K562 (cell line): ENCODE measurements at regions not wholly inside any gene's neighbourhood (a gene's known extent, or its start where the extent isn't known, plus 50 kb on each side); places are given as distances from the start of the nearest gene placed in this dataset.

ENCODE experiments used
- C11orf30 ChIP-seq: fragments of 450-650 bp; IDR thresholded peaks from 2 replicates; pipeline ENCODE4 v1.6.1; 2016; ENCODE audit warnings: low read depth, mild to moderate bottlenecking
- DLX4 ChIP-seq: fragments of 250-450 bp; sonication (Bioruptor Pico); IDR thresholded peaks from 2 replicates; pipeline ENCODE4 v1.6.1; 2021; ENCODE audit warnings: mild to moderate bottlenecking
- GTF2F1 ChIP-seq: IDR thresholded peaks from 2 replicates; pipeline ENCODE4 v1.6.1; 2011; ENCODE audit warnings: low read depth, low read length, improper control_type of control experiment
- HDAC2 ChIP-seq: fragments of 450-650 bp; IDR thresholded peaks from 2 replicates; pipeline ENCODE4 v1.6.1; 2016; ENCODE audit warnings: mild to moderate bottlenecking
- KHSRP ChIP-seq: fragments of 450-650 bp; IDR thresholded peaks from 2 replicates; pipeline ENCODE4 v1.6.1; 2017
- MAFF ChIP-seq: IDR thresholded peaks from 2 replicates; pipeline ENCODE4 v1.6.1; 2012; ENCODE audit warnings: low read length, improper control_type of control experiment
- MAFG ChIP-seq: fragments of 450-650 bp; conservative IDR thresholded peaks from 2 replicates; pipeline ENCODE4 v1.6.1; 2016; ENCODE audit warnings: missing genetic modification characterization, missing compliant biosample characterization
- MAFK ChIP-seq: IDR thresholded peaks from 2 replicates; pipeline ENCODE4 v1.6.1; 2011; ENCODE audit warnings: low read length, improper control_type of control experiment
- NCOA4 ChIP-seq: fragments of 450-650 bp; IDR thresholded peaks from 2 replicates; pipeline ENCODE4 v1.6.1; 2018; ENCODE audit warnings: mild to moderate bottlenecking; ENCODE audit not compliant: partially characterized antibody
- PHB ChIP-seq: fragments of 250-450 bp; sonication (Bioruptor Pico); IDR thresholded peaks from 2 replicates; pipeline ENCODE4 v1.5.0; 2021
- RNF219 ChIP-seq: fragments of 250-450 bp; sonication (Bioruptor Pico); IDR thresholded peaks from 2 replicates; pipeline ENCODE4 v1.5.0; 2022; ENCODE audit warnings: mild to moderate bottlenecking
- STAG1 ChIP-seq: sonication (generic); formaldehyde crosslinking; IDR thresholded peaks from 2 replicates; pipeline ENCODE4 v1.5.0; 2020; ENCODE audit warnings: missing genetic modification reagents, borderline replicate concordance
- TAF15 ChIP-seq: fragments of 200-400 bp; formaldehyde crosslinking; IDR thresholded peaks from 2 replicates; pipeline ENCODE4 v1.6.1; 2017; ENCODE audit warnings: mild to moderate bottlenecking, low read depth, low read length, moderate library complexity
- ZBTB49 ChIP-seq: sonication (generic); formaldehyde crosslinking; IDR thresholded peaks from 2 replicates; pipeline ENCODE4 v1.8.0; 2022; ENCODE audit warnings: missing genetic modification reagents, mild to moderate bottlenecking, borderline replicate concordance
- ZBTB5 ChIP-seq: fragments of 450-650 bp; IDR thresholded peaks from 2 replicates; pipeline ENCODE4 v1.6.1; 2017; ENCODE audit warnings: antibody characterized with exemption
- ZNF316 ChIP-seq: fragments of 450-650 bp; IDR thresholded peaks from 2 replicates; pipeline ENCODE4 v1.6.1; 2016

GRCh38 chrX:40488296-40488695 is 92.5 kb upstream of the ATP6AP2 start (continued):
- no peak for TF ChIP-seq RNF219 (CRISPR knock-in tag)
- TF ChIP-seq GTF2F1 = no peak
- peak; percentile 81 for TF ChIP-seq ZNF316
- TF ChIP-seq PHB (CRISPR knock-in tag) = no peak
- TF ChIP-seq TAF15 = no peak
- TF ChIP-seq DLX4 = no peak
- TF ChIP-seq ZBTB5 = no peak
- TF ChIP-seq MAFF = peak; percentile 66
- TF ChIP-seq MAFG = peak; percentile 62
- TF ChIP-seq C11orf30 = peak; percentile 64; the same call in 1 of the 2 replicates
- TF ChIP-seq NCOA4 = no peak
- TF ChIP-seq KHSRP = no peak
- peak; percentile 55 for TF ChIP-seq MAFK
- TF ChIP-seq ZBTB49 (CRISPR knock-in tag) = no peak
- no peak for TF ChIP-seq STAG1 (CRISPR knock-in tag)
- no peak for TF ChIP-seq HDAC2
